GM18517 (cell line): ENCODE measurements at regions not wholly inside any gene's neighbourhood (a gene's known extent, or its start where the extent isn't known, plus 50 kb on each side); places are given as distances from the start of the nearest gene placed in this dataset.

Source experiments
- ATAC-seq: cut with Tn5 transposase; IDR thresholded peaks from one replicate; pipeline ENCODE4 v1.9.1; 2021; ENCODE audit warnings: mild to moderate bottlenecking, moderate library complexity; ENCODE audit not compliant: unreplicated experiment

GRCh38 chr20:52787216-52787615 is 184.9 kb upstream of the TSHZ2 start:
- no peak for ATAC-seq

DNA sequence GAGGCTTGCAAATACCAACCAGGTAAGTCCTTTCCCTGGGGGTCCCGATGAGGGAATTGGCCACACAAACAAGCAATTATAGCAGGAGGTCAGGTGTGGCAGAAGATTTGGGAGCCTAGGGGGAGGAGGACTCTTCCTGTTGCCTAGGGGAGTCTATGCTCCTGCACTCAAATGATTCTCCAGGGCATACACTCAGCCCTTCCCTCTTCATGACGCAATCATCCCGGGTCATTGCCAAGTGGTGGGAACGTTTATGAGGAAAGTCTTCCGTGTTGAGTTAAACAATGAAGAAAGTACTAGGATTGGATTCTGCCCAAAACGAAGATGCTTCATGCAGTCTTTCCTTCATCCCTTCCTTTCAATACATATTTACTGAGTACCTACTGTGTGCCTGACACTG is 186.5 kb upstream of the TSHZ2 start:
- no peak for ATAC-seq

GRCh38 chr20:52783769-52784168 is 188.4 kb upstream of the TSHZ2 start:
- no peak for ATAC-seq

DNA sequence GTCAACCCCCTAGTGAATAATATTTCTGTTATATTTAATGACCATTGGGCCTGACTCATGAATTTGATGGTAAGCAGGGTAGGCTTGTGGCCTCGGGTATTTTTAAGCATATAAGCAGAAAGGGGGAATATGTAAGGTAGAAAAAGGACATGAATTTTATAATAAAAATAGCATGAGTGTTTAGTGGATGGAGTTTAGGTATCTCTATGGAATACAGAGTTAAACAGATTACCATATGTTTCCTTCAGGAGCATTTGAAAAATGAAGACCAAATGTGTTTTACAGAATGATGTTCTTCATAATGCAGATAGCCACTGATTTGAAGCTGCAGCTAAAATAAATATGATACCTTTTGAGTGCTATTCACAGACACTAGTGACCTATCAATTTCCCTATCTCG is 191.7 kb upstream of the TSHZ2 start:
- no peak for ATAC-seq

- ATAC-seq = no peak
Observed at GRCh38 chr20:52779125-52779524, 193.0 kb upstream of the TSHZ2 start.

DNA sequence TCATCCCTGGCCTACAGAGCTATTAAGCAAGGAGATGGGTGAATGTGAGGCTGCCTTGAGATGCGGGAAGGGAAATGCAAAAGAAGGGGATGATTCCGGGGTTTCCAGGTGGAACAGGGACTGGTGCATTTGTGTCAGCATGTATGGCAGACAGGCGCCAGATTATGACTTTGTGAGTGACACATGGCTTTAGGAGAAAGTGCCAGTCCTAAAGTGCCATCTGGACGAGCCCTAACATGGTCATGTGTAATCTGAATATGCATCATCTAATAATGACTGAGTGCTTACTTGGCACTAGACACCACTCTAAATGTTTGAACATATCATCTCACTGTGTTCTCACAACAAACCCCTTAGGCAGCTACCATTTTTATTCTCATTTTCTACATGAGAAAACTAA is 195.0 kb upstream of the TSHZ2 start:
- ATAC-seq = no peak

GRCh38 chr20:52775786-52776185 is 196.4 kb upstream of the TSHZ2 start:
- ATAC-seq = no peak

DNA sequence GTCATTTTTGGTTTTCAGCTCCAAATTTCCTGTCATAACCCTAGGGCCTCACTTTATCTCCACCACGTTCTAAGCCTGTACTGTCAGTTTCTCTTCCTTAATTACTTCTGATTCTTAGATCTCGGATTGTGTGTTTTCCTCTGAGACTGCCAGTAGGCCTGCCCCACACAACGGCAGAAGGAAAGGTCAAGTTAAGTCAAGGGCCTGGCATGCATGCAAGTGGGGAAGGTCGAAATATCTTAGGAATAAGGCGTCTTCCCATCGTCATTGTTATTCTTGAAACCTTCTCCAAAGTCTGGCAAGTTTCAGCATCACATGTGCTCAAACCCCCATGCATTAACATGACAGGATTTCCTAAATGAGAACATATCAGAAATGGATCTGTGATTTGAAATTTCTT is 203.5 kb upstream of the TSHZ2 start:
- no peak for ATAC-seq

- no peak for ATAC-seq
Observed at GRCh38 chr20:52766645-52767435, 205.3 kb upstream of the TSHZ2 start.

GRCh38 chr20:52763321-52763853 is 208.8 kb upstream of the TSHZ2 start:
- ATAC-seq = no peak

DNA sequence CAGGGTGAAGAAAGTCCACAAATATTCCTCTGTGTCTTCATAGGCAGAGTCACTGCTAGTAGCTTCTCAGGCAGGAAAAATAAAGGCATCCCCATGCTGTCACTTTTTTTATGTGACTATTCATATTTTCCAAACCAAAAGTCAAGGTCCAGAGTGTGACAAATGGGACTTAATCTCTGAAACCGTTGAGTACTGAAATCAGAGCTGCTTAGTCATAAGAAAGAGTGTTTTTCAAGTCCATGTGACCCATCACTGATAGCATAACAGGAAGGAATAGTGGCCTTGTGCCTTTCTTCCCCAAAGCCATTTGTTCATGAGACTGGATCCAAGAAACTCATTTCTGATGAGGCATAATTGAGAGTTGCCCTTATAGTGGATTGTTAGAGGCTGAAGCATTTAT is 210.3 kb upstream of the TSHZ2 start:
- no peak for ATAC-seq

GRCh38 chr20:52760791-52761190 is 211.4 kb upstream of the TSHZ2 start:
- no peak for ATAC-seq

DNA sequence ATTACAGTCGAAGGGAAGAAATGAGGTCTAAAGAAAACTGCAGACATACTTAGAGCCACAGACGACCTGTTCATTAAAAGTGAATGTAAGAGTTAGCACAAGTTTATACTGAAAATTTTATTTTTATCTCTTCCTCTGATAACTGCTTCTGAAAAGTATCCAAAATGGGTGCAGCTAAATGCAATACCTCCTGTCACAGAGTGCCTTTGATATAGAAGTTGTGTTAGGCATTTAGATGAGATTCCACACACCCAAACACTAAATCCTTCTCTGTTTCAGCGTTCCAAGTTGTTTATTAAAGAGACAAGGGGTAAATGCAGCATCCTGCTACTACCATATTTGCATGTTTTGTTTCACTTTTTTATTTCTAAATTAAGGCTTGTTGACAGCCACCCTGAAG is 214.7 kb upstream of the TSHZ2 start:
- ATAC-seq = no peak

GRCh38 chr20:52755744-52756143 is 216.4 kb upstream of the TSHZ2 start:
- ATAC-seq = no peak

- no peak for ATAC-seq
Observed at GRCh38 chr20:52754366-52754765, 217.8 kb upstream of the TSHZ2 start.

DNA sequence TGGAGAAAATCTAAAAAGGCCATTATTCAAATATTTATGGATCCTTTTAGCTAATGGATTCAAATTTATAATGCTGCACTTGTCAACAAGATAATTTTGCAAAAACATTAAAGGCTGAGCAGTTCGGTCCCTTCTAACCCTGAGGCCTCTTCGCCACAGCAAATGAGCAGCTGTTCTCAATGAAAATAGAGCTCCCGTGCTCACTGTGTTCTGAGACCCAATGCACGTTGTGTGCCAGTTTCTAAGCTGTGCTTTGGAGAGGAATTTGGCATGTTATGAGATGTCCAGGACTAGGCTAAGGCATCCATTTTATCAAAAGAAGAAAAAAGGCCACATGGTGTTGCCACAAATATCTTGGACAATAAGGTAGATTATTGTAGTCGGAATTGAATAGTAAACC is 220.1 kb upstream of the TSHZ2 start:
- ATAC-seq = no peak

GRCh38 chr20:52751571-52751970 is 220.6 kb upstream of the TSHZ2 start:
- ATAC-seq = no peak

DNA sequence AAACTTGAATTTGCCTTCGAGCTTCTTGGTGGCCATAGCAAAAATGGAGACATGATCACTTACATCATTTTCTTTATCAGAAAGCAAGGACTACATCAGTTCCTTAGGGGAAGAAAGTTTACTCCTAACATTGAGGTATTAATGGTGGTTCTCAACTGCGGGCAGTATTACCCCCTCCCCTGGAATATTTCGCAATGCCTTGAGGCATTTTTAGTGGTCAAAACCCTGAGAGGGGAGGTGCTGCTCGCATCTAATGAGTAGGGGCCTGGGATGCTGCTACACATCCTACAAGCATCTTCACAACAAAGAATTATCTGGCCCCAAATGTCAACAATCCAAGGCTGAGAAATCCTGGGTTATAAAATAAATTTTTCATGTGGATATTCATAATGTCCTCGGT is 222.2 kb upstream of the TSHZ2 start:
- no peak for ATAC-seq

DNA sequence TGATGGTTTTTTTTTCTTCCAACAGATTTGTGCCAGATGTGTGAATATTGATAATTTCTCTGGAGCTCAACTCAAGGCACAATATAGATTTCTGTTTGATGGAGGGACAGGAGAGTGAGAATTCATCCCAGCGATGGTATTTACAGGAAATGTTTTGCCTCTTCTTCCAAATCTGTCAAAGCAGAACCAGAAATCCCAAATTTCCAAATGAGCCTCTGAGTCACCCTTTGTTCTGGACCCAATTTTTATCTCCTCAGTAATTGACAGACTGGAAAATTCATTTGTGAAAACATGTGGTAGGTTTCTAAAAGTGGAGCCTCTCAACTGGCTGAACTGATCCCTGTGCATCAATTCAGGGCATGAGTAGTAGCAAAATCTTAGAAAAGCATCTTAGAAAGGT is 223.2 kb upstream of the TSHZ2 start:
- ATAC-seq = no peak

GRCh38 chr20:52748285-52748932 is 223.7 kb upstream of the TSHZ2 start:
- no peak for ATAC-seq

DNA sequence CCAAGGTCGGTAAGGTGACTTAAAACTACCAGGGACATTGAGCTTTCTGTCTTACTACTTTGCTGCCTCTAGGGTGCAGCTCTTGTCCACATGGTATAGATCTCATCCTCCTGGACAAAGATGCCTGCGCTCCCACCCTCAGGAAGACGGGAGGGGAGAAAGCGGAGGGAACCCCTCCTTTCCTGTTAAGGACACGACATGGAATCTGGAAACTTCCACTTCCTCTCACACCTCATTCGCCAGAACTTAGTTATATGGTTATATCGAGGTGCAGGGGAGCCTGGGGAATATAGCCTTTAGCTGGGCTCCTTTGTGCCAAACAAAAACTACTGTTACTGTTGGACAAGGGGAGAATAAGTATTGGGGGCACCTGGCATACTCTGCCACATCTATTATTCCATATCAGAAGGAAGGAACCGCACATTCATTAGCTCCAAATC is 224.3 kb upstream of the TSHZ2 start:
- no peak for ATAC-seq

GRCh38 chr20:52746770-52747169 is 225.4 kb upstream of the TSHZ2 start:
- ATAC-seq = no peak
